WTC11 (cell line): ENCODE measurements at regions not wholly inside any gene's neighbourhood (a gene's known extent, or its start where the extent isn't known, plus 50 kb on each side); places are given as distances from the start of the nearest gene placed in this dataset.

Experiments
- ATAC-seq: fragments of 200-7000 bp; cut with Tn5 transposase; 2 replicates; pipeline ENCODE4 v1.10.0; 2021; ENCODE audit warnings: mild to moderate bottlenecking, moderate library complexity
- CTCF ChIA-PET: fragments of 300-600 bp; sonication (Branson Sonifier 250); formaldehyde crosslinking; loops from one replicate; lab custom pipeline; 2021; ENCODE audit warnings: antibody characterized with exemption; lab: Charles Lee
- POLR2A ChIA-PET: fragments of 350-600 bp; sonication (Branson Sonifier 250); formaldehyde crosslinking; loops from one replicate; lab custom pipeline; 2021; ENCODE audit warnings: antibody characterized with exemption; lab: Charles Lee
- DNase-seq: peaks from one replicate; pipeline ENCODE4 v3.0.0; 2021; ENCODE audit warnings: low spot score
- H3K27ac Mint-ChIP-seq: 2 replicates; pipeline ENCODE4 v1.8.0; 2021; ENCODE audit warnings: mixed read lengths
- H3K27me3 Mint-ChIP-seq: 2 replicates; pipeline ENCODE4 v1.8.0; 2021; ENCODE audit warnings: low read depth, mild to moderate bottlenecking, moderate library complexity, mixed read lengths
- H3K36me3 Mint-ChIP-seq: 2 replicates; pipeline ENCODE4 v1.8.0; 2021; ENCODE audit warnings: mixed read lengths
- H3K4me1 Mint-ChIP-seq: 2 replicates; pipeline ENCODE4 v1.8.0; 2022; ENCODE audit warnings: mixed read lengths
- H3K4me3 Mint-ChIP-seq: 2 replicates; pipeline ENCODE4 v1.8.0; 2021; ENCODE audit warnings: mild to moderate bottlenecking, moderate library complexity, mixed read lengths
- H3K9me3 Mint-ChIP-seq: 2 replicates; pipeline ENCODE4 v1.8.0; 2021; ENCODE audit warnings: mixed read lengths
- ARID4B ChIP-seq: sonication (generic); formaldehyde crosslinking; IDR thresholded peaks from 2 replicates; pipeline ENCODE4 v1.8.0; 2023; ENCODE audit warnings: missing genetic modification reagents, mild to moderate bottlenecking, borderline replicate concordance
- CREM ChIP-seq: sonication (generic); formaldehyde crosslinking; IDR thresholded peaks from 2 replicates; pipeline ENCODE4 v1.8.1; 2022; ENCODE audit warnings: mild to moderate bottlenecking, missing genetic modification reagents, moderate library complexity
- E2F1 ChIP-seq: sonication (generic); formaldehyde crosslinking; IDR thresholded peaks from 2 replicates; pipeline ENCODE4 v1.8.0; 2022; ENCODE audit warnings: mild to moderate bottlenecking, missing genetic modification reagents
- ESRRA ChIP-seq: sonication (generic); formaldehyde crosslinking; IDR thresholded peaks from 2 replicates; pipeline ENCODE4 v1.8.1; 2022; ENCODE audit warnings: mild to moderate bottlenecking, missing genetic modification reagents, borderline replicate concordance
- FOXP1 ChIP-seq: sonication (generic); formaldehyde crosslinking; IDR thresholded peaks from 2 replicates; pipeline ENCODE4 v1.8.0; 2022; ENCODE audit warnings: missing genetic modification reagents, mild to moderate bottlenecking, moderate library complexity, borderline replicate concordance
- GRHL2 ChIP-seq: fragments of 250-450 bp; sonication (Bioruptor Pico); IDR thresholded peaks from 2 replicates; pipeline ENCODE4 v1.8.0; 2022; ENCODE audit warnings: mild to moderate bottlenecking, moderate library complexity; ENCODE audit not compliant: insufficient replicate concordance, severe bottlenecking
- JUN ChIP-seq: sonication (generic); formaldehyde crosslinking; IDR thresholded peaks from 2 replicates; pipeline ENCODE4 v1.8.0; 2023; ENCODE audit warnings: mild to moderate bottlenecking, missing genetic modification reagents
- MXD4 ChIP-seq: fragments of 250-450 bp; sonication (Bioruptor Pico); IDR thresholded peaks from 2 replicates; pipeline ENCODE4 v1.8.0; 2021; ENCODE audit warnings: mild to moderate bottlenecking, moderate library complexity, borderline replicate concordance
- NFATC4 ChIP-seq: fragments of 250-450 bp; sonication (Bioruptor Pico); IDR thresholded peaks from 2 replicates; pipeline ENCODE4 v1.9.0; 2021; ENCODE audit warnings: mild to moderate bottlenecking
- NFE2L1 ChIP-seq: sonication (generic); formaldehyde crosslinking; IDR thresholded peaks from 2 replicates; pipeline ENCODE4 v1.8.1; 2023; ENCODE audit warnings: missing genetic modification reagents
- NR1H2 ChIP-seq: sonication (generic); formaldehyde crosslinking; IDR thresholded peaks from 2 replicates; pipeline ENCODE4 v1.9.0; 2021; ENCODE audit warnings: mild to moderate bottlenecking, moderate library complexity, missing genetic modification reagents
- NR3C1 ChIP-seq: sonication (generic); formaldehyde crosslinking; conservative IDR thresholded peaks from 2 replicates; pipeline ENCODE4 v1.8.1; 2023; ENCODE audit warnings: low read depth, mild to moderate bottlenecking, missing genetic modification reagents
- OVOL2 ChIP-seq: fragments of 250-450 bp; sonication (Bioruptor Pico); IDR thresholded peaks from 2 replicates; pipeline ENCODE4 v1.9.0; 2021; ENCODE audit warnings: mild to moderate bottlenecking, borderline replicate concordance
- PRDM15 ChIP-seq: sonication (generic); formaldehyde crosslinking; IDR thresholded peaks from 2 replicates; pipeline ENCODE4 v1.8.0; 2022; ENCODE audit warnings: missing genetic modification reagents
- RORB ChIP-seq: fragments of 250-450 bp; sonication (Bioruptor Pico); IDR thresholded peaks from 2 replicates; pipeline ENCODE4 v1.9.0; 2021; ENCODE audit warnings: mild to moderate bottlenecking
- SOX15 ChIP-seq: fragments of 250-450 bp; sonication (Bioruptor Pico); IDR thresholded peaks from 2 replicates; pipeline ENCODE4 v1.9.0; 2021; ENCODE audit warnings: mild to moderate bottlenecking
- TP53 ChIP-seq: sonication (generic); formaldehyde crosslinking; IDR thresholded peaks from 2 replicates; pipeline ENCODE4 v1.8.1; 2023; ENCODE audit warnings: mild to moderate bottlenecking, missing genetic modification reagents
- ZNF121 ChIP-seq: sonication (generic); formaldehyde crosslinking; IDR thresholded peaks from 2 replicates; pipeline ENCODE4 v1.8.0; 2023; ENCODE audit warnings: missing genetic modification reagents
- ZNF281 ChIP-seq: sonication (generic); formaldehyde crosslinking; IDR thresholded peaks from 2 replicates; pipeline ENCODE4 v1.8.0; 2023; ENCODE audit warnings: mild to moderate bottlenecking, missing genetic modification reagents
- ZNF317 ChIP-seq: sonication (generic); formaldehyde crosslinking; IDR thresholded peaks from 2 replicates; pipeline ENCODE4 v1.8.1; 2023; ENCODE audit warnings: low read depth, mild to moderate bottlenecking, moderate library complexity, missing genetic modification reagents, borderline replicate concordance
- TF ChIP-seq, protein P1 (sequence below): fragments of 250-450 bp; sonication (Bioruptor Pico); IDR thresholded peaks from 2 replicates; pipeline ENCODE4 v1.9.0; 2021; ENCODE audit warnings: mild to moderate bottlenecking
- TF ChIP-seq, protein P2 (sequence below): sonication (generic); formaldehyde crosslinking; IDR thresholded peaks from 2 replicates; pipeline ENCODE4 v1.8.1; 2023; ENCODE audit warnings: mild to moderate bottlenecking, missing genetic modification reagents, moderate library complexity
- TF ChIP-seq, protein P3 (sequence below): fragments of 250-450 bp; sonication (Bioruptor Pico); IDR thresholded peaks from 2 replicates; pipeline ENCODE4 v2.1.2; 2022; ENCODE audit warnings: mild to moderate bottlenecking, moderate library complexity

- ATAC-seq, result no peak
- no peak for DNase-seq
- TF ChIP-seq NFE2L1 (CRISPR knock-in tag) (no peak), PRDM15 (CRISPR knock-in tag) (no peak), E2F1 (CRISPR knock-in tag) (no peak), FOXP1 (CRISPR knock-in tag) (no peak), NR3C1 (CRISPR knock-in tag) (no peak), RORB (CRISPR knock-in tag) (no peak), GRHL2 (CRISPR knock-in tag) (no peak), JUN (no peak), NFATC4 (no peak), ZNF121 (CRISPR knock-in tag) (no peak), SOX15 (CRISPR knock-in tag) (no peak), CREM (no peak), TP53 (CRISPR knock-in tag) (no peak), MXD4 (no peak)
- TF ChIP-seq, protein P1, sequence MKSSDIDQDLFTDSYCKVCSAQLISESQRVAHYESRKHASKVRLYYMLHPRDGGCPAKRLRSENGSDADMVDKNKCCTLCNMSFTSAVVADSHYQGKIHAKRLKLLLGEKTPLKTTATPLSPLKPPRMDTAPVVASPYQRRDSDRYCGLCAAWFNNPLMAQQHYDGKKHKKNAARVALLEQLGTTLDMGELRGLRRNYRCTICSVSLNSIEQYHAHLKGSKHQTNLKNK (CRISPR knock-in tag), result no peak
- TF ChIP-seq, protein P2, sequence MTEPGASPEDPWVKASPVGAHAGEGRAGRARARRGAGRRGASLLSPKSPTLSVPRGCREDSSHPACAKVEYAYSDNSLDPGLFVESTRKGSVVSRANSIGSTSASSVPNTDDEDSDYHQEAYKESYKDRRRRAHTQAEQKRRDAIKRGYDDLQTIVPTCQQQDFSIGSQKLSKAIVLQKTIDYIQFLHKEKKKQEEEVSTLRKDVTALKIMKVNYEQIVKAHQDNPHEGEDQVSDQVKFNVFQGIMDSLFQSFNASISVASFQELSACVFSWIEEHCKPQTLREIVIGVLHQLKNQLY, result no peak
Observed at GRCh38 chr7:13225068-13225467, 537.6 kb downstream of the ARL4A start.

GRCh38 chr7:13226385-13226784 lies 539.0 kb downstream of the ARL4A start:
- H3K27ac Mint-ChIP-seq, result no peak overlapping the region
- no peak for ATAC-seq
- no peaks in the 10 kb centered on the region for H3K36me3 Mint-ChIP-seq
- H3K9me3 Mint-ChIP-seq, result peaks cover 6% of the 10 kb centered on the region
- POLR2A ChIA-PET, result no interaction called here
- H3K4me3 Mint-ChIP-seq, result no peak overlapping the region
- DNase-seq, result no peak
- H3K4me1 Mint-ChIP-seq, result no peaks in the 10 kb centered on the region
- CTCF ChIA-PET, result no interaction called here
- H3K27me3 Mint-ChIP-seq, result no peaks in the 10 kb centered on the region
- TF ChIP-seq OVOL2 (CRISPR knock-in tag) (no peak), ARID4B (CRISPR knock-in tag) (no peak), ZNF281 (CRISPR knock-in tag) (no peak), NFATC4 (no peak), ESRRA (no peak), NR1H2 (CRISPR knock-in tag) (no peak), ZNF317 (no peak), CREM (no peak)
- TF ChIP-seq, protein P3, sequence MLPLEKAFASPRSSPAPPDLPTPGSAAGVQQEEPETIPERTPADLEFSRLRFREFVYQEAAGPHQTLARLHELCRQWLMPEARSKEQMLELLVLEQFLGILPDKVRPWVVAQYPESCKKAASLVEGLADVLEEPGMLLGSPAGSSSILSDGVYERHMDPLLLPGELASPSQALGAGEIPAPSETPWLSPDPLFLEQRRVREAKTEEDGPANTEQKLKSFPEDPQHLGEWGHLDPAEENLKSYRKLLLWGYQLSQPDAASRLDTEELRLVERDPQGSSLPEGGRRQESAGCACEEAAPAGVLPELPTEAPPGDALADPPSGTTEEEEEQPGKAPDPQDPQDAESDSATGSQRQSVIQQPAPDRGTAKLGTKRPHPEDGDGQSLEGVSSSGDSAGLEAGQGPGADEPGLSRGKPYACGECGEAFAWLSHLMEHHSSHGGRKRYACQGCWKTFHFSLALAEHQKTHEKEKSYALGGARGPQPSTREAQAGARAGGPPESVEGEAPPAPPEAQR (CRISPR knock-in tag), result no peak

More at GRCh38 chr7:13225068-13225467, 537.6 kb downstream of the ARL4A start:
- Mint-ChIP-seq H3K27ac (no peak overlapping the region), H3K4me1 (no peaks in the 10 kb centered on the region), H3K27me3 (no peaks in the 10 kb centered on the region), H3K4me3 (no peak overlapping the region), H3K36me3 (no peaks in the 10 kb centered on the region), H3K9me3 (peaks cover 10% of the 10 kb centered on the region)
- CTCF ChIA-PET, result no interaction called here
- POLR2A ChIA-PET, result no interaction called here
